Activated CD8-positive, alpha-beta T cell treated with anti-CD3 and anti-CD28 coated beads for 36 hours (primary cell): ENCODE measurements at regions not wholly inside any gene's neighbourhood (a gene's known extent, or its start where the extent isn't known, plus 50 kb on each side); places are given as distances from the start of the nearest gene placed in this dataset.

ENCODE experiments used
- ATAC-seq: fragments of 200-7000 bp; cut with Tn5 transposase; one replicate; pipeline ENCODE4 v1.10.0; 2021; ENCODE audit warnings: mild to moderate bottlenecking, moderate library complexity
- CTCF ChIA-PET: fragments of 350-600 bp; sonication (Branson Sonifier 250); formaldehyde crosslinking; loops from one replicate; lab custom pipeline; 2021; ENCODE audit warnings: antibody characterized with exemption; lab: Charles Lee
- POLR2A ChIA-PET: fragments of 350-600 bp; sonication (Branson Sonifier 250); formaldehyde crosslinking; loops from one replicate; lab custom pipeline; 2021; ENCODE audit warnings: antibody characterized with exemption; lab: Charles Lee
- DNase-seq: peaks from one replicate; pipeline ENCODE4 v3.0.0-alpha.2; 2020
- H3K27ac Mint-ChIP-seq: one replicate; pipeline ENCODE4 v1.8.0; 2021; ENCODE audit warnings: mild to moderate bottlenecking, mixed read lengths
- H3K27me3 Mint-ChIP-seq: one replicate; pipeline ENCODE4 v1.8.0; 2021; ENCODE audit warnings: mixed read lengths
- H3K36me3 Mint-ChIP-seq: one replicate; pipeline ENCODE4 v1.8.0; 2021; ENCODE audit warnings: low read depth, mixed read lengths
- H3K4me1 Mint-ChIP-seq: one replicate; pipeline ENCODE4 v1.8.0; 2021; ENCODE audit warnings: low read depth, mixed read lengths
- H3K4me3 Mint-ChIP-seq: one replicate; pipeline ENCODE4 v1.8.0; 2021; ENCODE audit warnings: mild to moderate bottlenecking, moderate library complexity, mixed read lengths
- H3K9me3 Mint-ChIP-seq: one replicate; pipeline ENCODE4 v1.8.0; 2021; ENCODE audit warnings: mixed read lengths
- CTCF ChIP-seq: fragments of 200-600 bp; IDR thresholded peaks from one replicate; pipeline ENCODE4 v1.8.0; 2022; ENCODE audit warnings: antibody characterized with exemption, mild to moderate bottlenecking
- intact Hi-C: fragments of 100-400 bp; cut with micrococcal nuclease; formaldehyde crosslinking; loops from one replicate; pipeline ENCODE4 v1.10.0; 2022

- Mint-ChIP-seq H3K9me3 (peaks cover 2% of the 10 kb centered on the region), H3K27ac (no peak overlapping the region), H3K4me1 (no peaks in the 10 kb centered on the region), H3K4me3 (no peak overlapping the region), H3K36me3 (no peaks in the 10 kb centered on the region), H3K27me3 (no peaks in the 10 kb centered on the region)
- intact Hi-C loops: no loop called here
- ATAC-seq (no peak), DNase-seq (no peak)
- ChIA-PET POLR2A (no interaction called here), CTCF (no interaction called here)
- no peak for TF ChIP-seq CTCF
Measured at GRCh38 chr11:25655636-25656035, 676.3 kb upstream of the ANO3 start.

- intact Hi-C loops: no loop called here
- TF ChIP-seq CTCF: no peak
- Mint-ChIP-seq H3K27ac (no peak overlapping the region), H3K4me1 (no peaks in the 10 kb centered on the region), H3K9me3 (peaks cover 4% of the 10 kb centered on the region), H3K27me3 (no peaks in the 10 kb centered on the region), H3K36me3 (no peaks in the 10 kb centered on the region), H3K4me3 (no peak overlapping the region)
- DNase-seq (no peak), ATAC-seq (no peak)
- ChIA-PET POLR2A (no interaction called here), CTCF (no interaction called here)
Measured at GRCh38 chr11:25658916-25659315, 673.0 kb upstream of the ANO3 start.

GRCh38 chr11:25659706-25660105 lies 672.2 kb upstream of the ANO3 start:
- no peak for ATAC-seq
- TF ChIP-seq CTCF: no peak
- no peaks in the 10 kb centered on the region for H3K4me1 Mint-ChIP-seq

GRCh38 chr11:25667871-25668270 lies 664.1 kb upstream of the ANO3 start:
- Mint-ChIP-seq H3K4me1 (no peaks in the 10 kb centered on the region), H3K9me3 (peaks cover 12% of the 10 kb centered on the region), H3K36me3 (no peaks in the 10 kb centered on the region), H3K27ac (no peak overlapping the region), H3K27me3 (no peaks in the 10 kb centered on the region), H3K4me3 (no peak overlapping the region)
- POLR2A ChIA-PET: no interaction called here
- intact Hi-C loops: no loop called here
- TF ChIP-seq CTCF: no peak
- CTCF ChIA-PET: no interaction called here
- no peak for ATAC-seq
- no peak for DNase-seq

More at GRCh38 chr11:25659706-25660105, 672.2 kb upstream of the ANO3 start:
- H3K27ac Mint-ChIP-seq: no peak overlapping the region
- POLR2A ChIA-PET: no interaction called here
- H3K36me3 Mint-ChIP-seq: no peaks in the 10 kb centered on the region
- H3K9me3 Mint-ChIP-seq: peaks cover 4% of the 10 kb centered on the region
- no peak for DNase-seq
- H3K27me3 Mint-ChIP-seq: no peaks in the 10 kb centered on the region
- CTCF ChIA-PET: no interaction called here
- no peak overlapping the region for H3K4me3 Mint-ChIP-seq
- intact Hi-C loops: no loop called here

- Mint-ChIP-seq H3K27ac (no peak overlapping the region), H3K9me3 (peaks cover 17% of the 10 kb centered on the region), H3K4me3 (no peak overlapping the region), H3K4me1 (no peaks in the 10 kb centered on the region), H3K36me3 (no peaks in the 10 kb centered on the region), H3K27me3 (no peaks in the 10 kb centered on the region)
- TF ChIP-seq CTCF: no peak
- DNase-seq: no peak
- ATAC-seq: no peak
- intact Hi-C loops: no loop called here
- CTCF ChIA-PET: no interaction called here
- POLR2A ChIA-PET: no interaction called here
Measured at GRCh38 chr11:25691959-25692358, 640.0 kb upstream of the ANO3 start.
